Endothelial cell of umbilical vein (primary cell): ENCODE measurements at regions not wholly inside any gene's neighbourhood (a gene's known extent, or its start where the extent isn't known, plus 50 kb on each side); places are given as distances from the start of the nearest gene placed in this dataset.

Experiments
- BruUV-seq: library from RNA; stranded (reverse); fragments of 400-500 nt; replicated peaks from 2 replicates; lab custom pipeline; 2021; lab: Mats Ljungman, UMichigan
- CTCF ChIA-PET: fragments of 300-600, 350-600 bp; sonication (Branson Sonifier 250); formaldehyde crosslinking; loops from one replicate; lab custom pipeline; 2021; ENCODE audit warnings: antibody characterized with exemption, inconsistent platforms; lab: Charles Lee
- POLR2A ChIA-PET: fragments of 300-600, 350-600 bp; sonication (Branson Sonifier 250); formaldehyde crosslinking; loops from one replicate; lab custom pipeline; 2021; ENCODE audit warnings: antibody characterized with exemption, inconsistent platforms; lab: Charles Lee
- DNase-seq: peaks from one replicate; pipeline ENCODE4 v3.0.0-alpha.2; 2011; ENCODE audit warnings: low read depth, low spot score
- FAIRE-seq: peaks from 2 replicates; lab custom pipeline; 2011; peaks lifted over from hg19 to GRCh38; lab: Jason Lieb, UNC
- H2AFZ ChIP-seq: 2 replicates; pipeline ENCODE4 v1.6.0; 2012; ENCODE audit warnings: low read depth, low read length, control low read depth, inconsistent platforms
- H3K27ac ChIP-seq: 2 replicates; pipeline ENCODE4 v1.5.1; 2011; ENCODE audit warnings: low read depth, mild to moderate bottlenecking, control low read depth, low read length, moderate library complexity; ENCODE audit not compliant: insufficient read depth
- H3K27me3 ChIP-seq, 2 experiments: 2 replicates each; pipeline versions ENCODE4 v1.6.0 to v1.6.1; 2011; ENCODE audit warnings: low read length in 2 of 2, mixed read lengths in 1 of 2; ENCODE audit not compliant: control insufficient read depth in 2 of 2, insufficient read depth in 2 of 2
- H3K36me3 ChIP-seq, 2 experiments: 2 replicates in 1 of 2; 3 replicates in 1 of 2; pipeline ENCODE4 v1.5.1; 2011; ENCODE audit warnings: low read length in 2 of 2, mild to moderate bottlenecking in 1 of 2, moderate library complexity in 1 of 2; ENCODE audit not compliant: control insufficient read depth in 2 of 2, insufficient read depth in 2 of 2; ENCODE audit errors: extremely low read depth in 1 of 2
- H3K4me1 ChIP-seq: 3 replicates; pipeline ENCODE4 v1.5.1; 2011; ENCODE audit warnings: mild to moderate bottlenecking, low read length; ENCODE audit not compliant: control insufficient read depth, insufficient read depth; ENCODE audit errors: extremely low read depth
- H3K4me2 ChIP-seq: 2 replicates; pipeline ENCODE4 v1.6.1; 2011; ENCODE audit warnings: low read length, control low read depth, mixed read lengths; ENCODE audit not compliant: insufficient read depth
- H3K4me3 ChIP-seq, 3 experiments: fragments of 200-600 bp in 1 of 3; sonication (generic), shearing (Covaris generic) in 1 of 3; replicated peaks in 1 of 3; 2 replicates each; pipeline ENCODE4 v1.5.1; 2011 to 2016; ENCODE audit warnings: control low read depth in 3 of 3, low read length in 3 of 3, mild to moderate bottlenecking in 2 of 3, inconsistent platforms in 1 of 3, low read depth in 1 of 3, moderate library complexity in 1 of 3; ENCODE audit not compliant: insufficient read depth in 1 of 3
- H3K79me2 ChIP-seq: 2 replicates; pipeline ENCODE4 v1.6.0; 2012; ENCODE audit warnings: low read length, inconsistent platforms; ENCODE audit not compliant: control insufficient read depth, insufficient read depth
- H3K9ac ChIP-seq: replicated peaks from 2 replicates; pipeline ENCODE3; 2011; ENCODE audit warnings: low read length, control low read depth; ENCODE audit not compliant: insufficient read depth; ENCODE audit errors: extremely low read depth
- H3K9me1 ChIP-seq: replicated peaks from 3 replicates; pipeline ENCODE4 v1.6.0; 2011; ENCODE audit warnings: mild to moderate bottlenecking, low read length; ENCODE audit not compliant: control insufficient read depth, insufficient read depth; ENCODE audit errors: extremely low read depth
- H3K9me3 ChIP-seq: replicated peaks from 2 replicates; pipeline ENCODE4 v1.5.1; 2012; ENCODE audit warnings: low read length, inconsistent platforms; ENCODE audit not compliant: control insufficient read depth, insufficient read depth
- H4K20me1 ChIP-seq: replicated peaks from 2 replicates; pipeline ENCODE3; 2011; ENCODE audit warnings: mild to moderate bottlenecking, low read length; ENCODE audit not compliant: control insufficient read depth, insufficient read depth; ENCODE audit errors: extremely low read depth
- CTCF ChIP-seq, 2 donors: IDR thresholded peaks; 1 replicate in 1 of 2; 2 replicates in 1 of 2; pipeline ENCODE4 v1.5.1; 2011; ENCODE audit warnings: low read length in 2 of 2, mild to moderate bottlenecking in 2 of 2, moderate library complexity in 2 of 2, control low read depth in 1 of 2, inconsistent platforms in 1 of 2, low read depth in 1 of 2; ENCODE audit not compliant: insufficient read depth in 1 of 2; ENCODE audit errors: extremely low read depth in 1 of 2
- EZH2 ChIP-seq: IDR thresholded peaks from 2 replicates; pipeline ENCODE4 v1.6.1; 2012; ENCODE audit warnings: borderline replicate concordance, low read depth, mild to moderate bottlenecking, moderate library complexity, low read length, inconsistent platforms; ENCODE audit not compliant: severe bottlenecking
- FOS ChIP-seq: IDR thresholded peaks from 2 replicates; pipeline ENCODE4 v1.6.1; 2011; ENCODE audit warnings: mild to moderate bottlenecking, low read length, moderate library complexity, borderline replicate concordance; ENCODE audit not compliant: insufficient read depth
- GATA2 ChIP-seq: IDR thresholded peaks from 2 replicates; pipeline ENCODE4 v1.7.0; 2011; ENCODE audit warnings: low read depth, mild to moderate bottlenecking, moderate library complexity, mixed read lengths, low read length; ENCODE audit not compliant: insufficient read length, insufficient read depth
- JUN ChIP-seq: IDR thresholded peaks from 2 replicates; pipeline ENCODE4 v1.6.1; 2011; ENCODE audit warnings: borderline replicate concordance, low read depth; ENCODE audit not compliant: insufficient read length, insufficient read depth
- MAX ChIP-seq: IDR thresholded peaks from 2 replicates; pipeline ENCODE4 v1.6.1; 2011; ENCODE audit not compliant: insufficient read depth, insufficient read length
- MYC ChIP-seq: IDR thresholded peaks from one replicate; pipeline ENCODE4 v1.6.1; 2011; ENCODE audit warnings: mild to moderate bottlenecking, low read depth, low read length
- POLR2A ChIP-seq: IDR thresholded peaks from 2 replicates; pipeline ENCODE4 v1.6.1; 2012; ENCODE audit warnings: low read depth, mild to moderate bottlenecking, control low read depth, low read length
- POLR2AphosphoS5 ChIP-seq: IDR thresholded peaks from 2 replicates; pipeline ENCODE4 v1.6.1; 2012; ENCODE audit warnings: low read depth, mild to moderate bottlenecking, control low read depth, low read length, moderate library complexity; ENCODE audit not compliant: insufficient read depth
- dilution Hi-C: fragments of 300-500 bp; cut with MboI; formaldehyde crosslinking; loops from one replicate; pipeline ENCODE4 v1.15.0; 2019; ENCODE audit warnings: low sequenced_read_pairs; ENCODE audit not compliant: extremely low pct_ligation_motif_present
- intact Hi-C: fragments of 100-400 bp; cut with micrococcal nuclease; formaldehyde crosslinking; loops from one replicate; pipeline ENCODE4 v1.10.0; 2022

- Histone ChIP-seq H3K36me3 (no peaks in the 10 kb centered on the region), H3K79me2 (no peaks in the 10 kb centered on the region), H3K4me1 (no peaks in the 10 kb centered on the region), H3K27ac (no peak overlapping the region), H2AFZ (no peak overlapping the region), H3K9me1 (no peaks in the 10 kb centered on the region), H3K4me2 (no peak overlapping the region), H3K9ac (no peak overlapping the region), H3K27me3 (no peaks in the 10 kb centered on the region), H4K20me1 (no peaks in the 10 kb centered on the region), H3K4me3 (no peak overlapping the region), H3K9me3 (peaks cover 2% of the 10 kb centered on the region)
- ChIA-PET CTCF (no interaction called here), POLR2A (no interaction called here)
- no TSS peak for BruUV-seq
- TF ChIP-seq POLR2A (no peak), FOS (no peak), MYC (no peak), JUN (no peak), GATA2 (no peak), MAX (no peak), CTCF (IDR thresholded peaks at IDR 0.05; ENCODE audit: extremely low read depth in 1 of 2, insufficient read depth in 1 of 2, low read depth in 1 of 2, low read length in 2 of 2) (no peak), EZH2 (no peak), POLR2AphosphoS5 (no peak)
- dilution Hi-C loops, result no loop called here
- FAIRE-seq (no peak), DNase-seq (no peak)
- intact Hi-C loops, result no loop called here
Measured at GRCh38 chr1:4944911-4945310, 290.5 kb downstream of the AJAP1 start.
